ENCODE measurements at regions not wholly inside any gene's neighbourhood (a gene's known extent, or its start where the extent isn't known, plus 50 kb on each side); places are given as distances from the start of the nearest gene placed in this dataset.
A peak's percentile ranks its signal among the peaks of the same experiment; 100 is the strongest.

DNA sequence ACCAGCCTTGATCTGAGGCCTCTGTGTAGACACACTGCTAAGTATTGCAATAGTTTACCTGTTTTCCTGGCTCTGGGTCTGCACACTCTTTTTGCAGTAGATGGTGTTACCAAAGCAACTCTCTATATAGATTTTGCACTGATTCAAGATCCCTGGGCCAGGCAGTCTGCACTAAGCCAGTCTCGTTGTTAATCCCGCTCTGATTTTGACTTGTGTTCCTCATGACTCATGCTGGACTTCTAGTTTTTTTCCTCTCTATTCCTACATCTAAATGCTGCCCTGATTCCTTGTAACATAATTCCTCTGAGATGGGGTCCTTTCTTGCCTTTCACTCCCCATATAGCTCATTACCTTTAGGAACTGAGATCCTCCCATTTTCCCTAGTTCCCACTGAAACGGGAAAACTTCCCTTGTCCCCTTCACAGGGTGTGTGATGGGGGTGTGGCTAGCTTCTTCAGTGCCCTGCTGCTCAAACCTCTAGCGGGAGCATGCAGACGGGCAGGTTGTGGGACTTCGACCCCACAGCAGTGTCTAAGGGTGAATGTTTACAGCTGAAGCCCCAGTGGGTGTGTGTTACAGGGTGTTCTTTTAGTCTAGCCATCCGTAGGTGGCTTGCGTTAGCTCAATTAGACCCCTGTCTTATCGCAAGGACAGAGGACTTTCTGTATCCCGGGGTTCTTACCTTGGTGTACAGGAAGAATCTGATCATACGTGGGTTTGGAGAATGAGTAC is 106.5 kb upstream of the RAB3GAP2 start:
- Histone ChIP-seq H2BK5ac (ENCODE audit: low read depth, low read length) (no peak overlapping the region), H3K23me2 (ENCODE audit: low read depth, low read length) (no peaks in the 10 kb centered on the region), H4K5ac (ENCODE audit: insufficient read length, low read depth, low read length) (no peak overlapping the region), H2BK20ac (ENCODE audit: low read length) (no peak overlapping the region), H3K79me1 (ENCODE audit: low read depth, low read length) (no peaks in the 10 kb centered on the region), H4K91ac (replicated peaks; ENCODE audit: insufficient read length, low read length) (no peak overlapping the region), H2AFZ (ENCODE audit: low read length) (0 out of 2 replicates have a peak overlapping the region, but pooled peaks have one; percentile 42), H2AK5ac (ENCODE audit: low read depth, low read length) (no peak overlapping the region), H3K9me3 (ENCODE audit: insufficient read depth in 2 of 2, low read depth in 1 of 2, low read length in 1 of 2) (no peaks in the 10 kb centered on the region), H4K20me1 (replicated peaks in 1 of 2; ENCODE audit: control insufficient read depth in 1 of 2, insufficient read depth in 2 of 2, low read length in 2 of 2) (no peaks in the 10 kb centered on the region), H3K4me2 (ENCODE audit: insufficient read depth in 1 of 2, low read depth in 2 of 2, low read length in 2 of 2) (no peak overlapping the region), H3K79me2 (ENCODE audit: control insufficient read depth in 1 of 2, insufficient read depth in 2 of 2, low read length in 2 of 2) (no peaks in the 10 kb centered on the region), H3K27me3 (replicated peaks in 1 of 4; ENCODE audit: control insufficient read depth in 3 of 4, extremely low read depth in 1 of 4, insufficient read depth in 3 of 4, low read length in 3 of 4) (no peaks in the 10 kb centered on the region), H3K23ac (ENCODE audit: insufficient read length) (no peak overlapping the region), H2BK120ac (replicated peaks; ENCODE audit: low read depth, low read length) (no peak overlapping the region), H2BK12ac (ENCODE audit: low read depth, low read length) (no peak overlapping the region), H2BK15ac (ENCODE audit: low read length) (no peak overlapping the region), H3K36me3 (ENCODE audit: control insufficient read depth in 2 of 4, insufficient read depth in 4 of 4, low read length in 3 of 4) (no peaks in the 10 kb centered on the region), H3K4me3 (ENCODE audit: extremely low read depth in 1 of 4, insufficient read depth in 2 of 4, low read depth in 3 of 4, low read length in 4 of 4) (no peak overlapping the region), H3K14ac (ENCODE audit: insufficient read length) (no peak overlapping the region), H3K9ac (replicated peaks in 1 of 4; ENCODE audit: extremely low read depth in 1 of 4, low read depth in 3 of 4, low read length in 3 of 4) (no peak overlapping the region), H3K4me1 (replicated peaks in 1 of 4; ENCODE audit: control insufficient read depth in 3 of 4, insufficient read depth in 4 of 4, low read length in 3 of 4) (peaks cover 0 to 5% (median under 1%) of the 10 kb centered on the region in 4 experiments; a peak in 3 of 7 replicates), H3K56ac (replicated peaks; ENCODE audit: insufficient read length, low read depth, low read length) (no peak overlapping the region), H3K4ac (replicated peaks; ENCODE audit: insufficient read length, low read depth, low read length) (no peak overlapping the region), H3K27ac (ENCODE audit: low read depth, low read length) (no peak overlapping the region), H3K18ac (ENCODE audit: extremely low read depth, low read length) (no peak overlapping the region), H4K8ac (ENCODE audit: extremely low read depth, insufficient read depth, low read length) (no peak overlapping the region)
- ChIA-PET POLR2A (ENCODE audit: partially characterized antibody) (interaction anchor here (0.7 kb wide), 1 partner anchor 106 kb away, joined by 3 read pairs; no protein-coding TSS in a partner anchor), CTCF (ENCODE audit: partially characterized antibody) (interaction anchor here (0.7 to 1.8 kb wide), 8 partner anchors 14 to 135 kb away, joined by 3 to 6 read pairs (median 4); no protein-coding TSS in a partner anchor)
- TF ChIP-seq CHD2 (IDR thresholded peaks at IDR 0.05; ENCODE audit: low read length) (no peak), PHF8 (conservative IDR thresholded peaks at IDR 0.05; ENCODE audit: low read depth, low read length) (no peak), SAP30 (IDR thresholded peaks at IDR 0.05; ENCODE audit: insufficient read depth, insufficient replicate concordance, low read length) (no peak), TEAD4 (IDR thresholded peaks at IDR 0.05; ENCODE audit: low read depth, low read length) (no peak), JUN (IDR thresholded peaks at IDR 0.05; ENCODE audit: low read depth, low read length) (no peak)
- TF ChIP-seq, protein P1, sequence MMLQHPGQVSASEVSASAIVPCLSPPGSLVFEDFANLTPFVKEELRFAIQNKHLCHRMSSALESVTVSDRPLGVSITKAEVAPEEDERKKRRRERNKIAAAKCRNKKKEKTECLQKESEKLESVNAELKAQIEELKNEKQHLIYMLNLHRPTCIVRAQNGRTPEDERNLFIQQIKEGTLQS (IDR thresholded peaks at IDR 0.05; ENCODE audit: insufficient read depth, low read depth, low read length): no peak
- DNase-seq (ENCODE audit: low read depth in 1 of 2, low spot score in 2 of 2) (no peak), FAIRE-seq (no peak)
- 81% methylated on average over 11 of the region's 11 CpGs; no CpG with 5 or more reads in 1 of the 2 experiments for WGBS, 2 experiments (ENCODE audit: extremely low coverage in 1 of 2, insufficient coverage in 1 of 2, insufficient read length in 1 of 2, insufficient replicate concordance in 2 of 2, low coverage in 1 of 2, low lambda C conversion rate in 2 of 2, missing lambda C conversion rate in 1 of 2)

All from H1 (cell line).